Activated B cell treated with CpG ODN at 0.5 μM for 24 hours (primary cell): ENCODE measurements at regions not wholly inside any gene's neighbourhood (a gene's known extent, or its start where the extent isn't known, plus 50 kb on each side); places are given as distances from the start of the nearest gene placed in this dataset.

Source experiments
- ATAC-seq: fragments of 200-7000 bp; cut with Tn5 transposase; one replicate; pipeline ENCODE4 v1.10.0; 2021; ENCODE audit warnings: low read depth, mild to moderate bottlenecking, moderate library complexity
- CTCF ChIA-PET: fragments of 350-600 bp; sonication (Branson Sonifier 250); formaldehyde crosslinking; loops from one replicate; lab custom pipeline; 2021; ENCODE audit warnings: antibody characterized with exemption; lab: Charles Lee
- POLR2A ChIA-PET: fragments of 350-600 bp; sonication (Branson Sonifier 250); formaldehyde crosslinking; loops from one replicate; lab custom pipeline; 2021; ENCODE audit warnings: antibody characterized with exemption; lab: Charles Lee
- DNase-seq: peaks from one replicate; pipeline ENCODE4 v3.0.0; 2022
- H3K27ac Mint-ChIP-seq: one replicate; pipeline ENCODE4 v1.8.0; 2020; ENCODE audit warnings: mixed read lengths
- H3K27me3 Mint-ChIP-seq: one replicate; pipeline ENCODE4 v1.8.0; 2021; ENCODE audit warnings: mixed read lengths
- H3K36me3 Mint-ChIP-seq: one replicate; pipeline ENCODE4 v1.8.0; 2021; ENCODE audit warnings: low read depth, mixed read lengths
- H3K4me1 Mint-ChIP-seq: one replicate; pipeline ENCODE4 v1.8.0; 2021; ENCODE audit warnings: mixed read lengths
- H3K4me3 Mint-ChIP-seq: one replicate; pipeline ENCODE4 v1.8.0; 2020; ENCODE audit warnings: mild to moderate bottlenecking, mixed read lengths
- H3K9me3 Mint-ChIP-seq: one replicate; pipeline ENCODE4 v1.8.0; 2020; ENCODE audit warnings: mixed read lengths
- CTCF ChIP-seq: fragments of 200-600 bp; IDR thresholded peaks from one replicate; pipeline ENCODE4 v1.8.0; 2022; ENCODE audit warnings: antibody characterized with exemption, mild to moderate bottlenecking
- intact Hi-C: fragments of 100-400 bp; cut with micrococcal nuclease; formaldehyde crosslinking; loops from one replicate; pipeline ENCODE4 v1.15.1; 2024

- DNase-seq = no peak
- H3K27me3 Mint-ChIP-seq = no peaks in the 10 kb centered on the region
- H3K9me3 Mint-ChIP-seq = no peaks in the 10 kb centered on the region
- no peak for TF ChIP-seq CTCF
- H3K36me3 Mint-ChIP-seq = no peaks in the 10 kb centered on the region
- ChIA-PET CTCF (no interaction called here), POLR2A (no interaction called here)
- H3K4me1 Mint-ChIP-seq = peaks cover 6% of the 10 kb centered on the region
- H3K27ac Mint-ChIP-seq = no peak overlapping the region
- ATAC-seq = no peak
- intact Hi-C loops = no loop called here
- H3K4me3 Mint-ChIP-seq = no peak overlapping the region
Measured at GRCh38 chr4:162847945-162848549, 318.6 kb downstream of the NAF1 start.

- H3K36me3 Mint-ChIP-seq = no peaks in the 10 kb centered on the region
- DNase-seq = no peak
- POLR2A ChIA-PET = no interaction called here
- no peak overlapping the region for H3K27ac Mint-ChIP-seq
- no peaks in the 10 kb centered on the region for H3K9me3 Mint-ChIP-seq
- no peaks in the 10 kb centered on the region for H3K27me3 Mint-ChIP-seq
- no peaks in the 10 kb centered on the region for H3K4me1 Mint-ChIP-seq
- no peak for TF ChIP-seq CTCF
- CTCF ChIA-PET = no interaction called here
- intact Hi-C loops = no loop called here
- H3K4me3 Mint-ChIP-seq = no peak overlapping the region
- ATAC-seq = no peak
Measured at GRCh38 chr4:162841753-162842152, 324.9 kb downstream of the NAF1 start.

GRCh38 chr4:162839814-162840213 is 326.9 kb downstream of the NAF1 start:
- POLR2A ChIA-PET = no interaction called here
- no peaks in the 10 kb centered on the region for H3K9me3 Mint-ChIP-seq
- H3K27me3 Mint-ChIP-seq = no peaks in the 10 kb centered on the region
- no peaks in the 10 kb centered on the region for H3K36me3 Mint-ChIP-seq
- CTCF ChIA-PET = no interaction called here
- intact Hi-C loops = no loop called here
- no peaks in the 10 kb centered on the region for H3K4me1 Mint-ChIP-seq
- DNase-seq (no peak), ATAC-seq (no peak)
- no peak overlapping the region for H3K27ac Mint-ChIP-seq
- no peak for TF ChIP-seq CTCF
- no peak overlapping the region for H3K4me3 Mint-ChIP-seq

GRCh38 chr4:162838671-162839070 is 328.0 kb downstream of the NAF1 start:
- Mint-ChIP-seq H3K4me1 (no peaks in the 10 kb centered on the region), H3K36me3 (no peaks in the 10 kb centered on the region), H3K27me3 (no peaks in the 10 kb centered on the region), H3K27ac (no peak overlapping the region), H3K4me3 (no peak overlapping the region), H3K9me3 (no peaks in the 10 kb centered on the region)
- DNase-seq = no peak
- ChIA-PET POLR2A (no interaction called here), CTCF (no interaction called here)
- no peak for ATAC-seq
- intact Hi-C loops = no loop called here
- no peak for TF ChIP-seq CTCF

GRCh38 chr4:162837679-162838078 is 329.0 kb downstream of the NAF1 start:
- ATAC-seq (no peak), DNase-seq (no peak)
- POLR2A ChIA-PET = no interaction called here
- Mint-ChIP-seq H3K9me3 (no peaks in the 10 kb centered on the region), H3K27ac (no peak overlapping the region), H3K36me3 (no peaks in the 10 kb centered on the region), H3K27me3 (no peaks in the 10 kb centered on the region), H3K4me3 (no peak overlapping the region), H3K4me1 (no peaks in the 10 kb centered on the region)
- intact Hi-C loops = no loop called here
- CTCF ChIA-PET = no interaction called here
- no peak for TF ChIP-seq CTCF
